ENCODE measurements at regions not wholly inside any gene's neighbourhood (a gene's known extent, or its start where the extent isn't known, plus 50 kb on each side); places are given as distances from the start of the nearest gene placed in this dataset.
A peak's percentile ranks its signal among the peaks of the same experiment; 100 is the strongest.
"Not testable (repeated sequence)": the region's sequence is repeated elsewhere in the genome, so short reads cannot be mapped to it uniquely, and the experiment has no call there.

DNA sequence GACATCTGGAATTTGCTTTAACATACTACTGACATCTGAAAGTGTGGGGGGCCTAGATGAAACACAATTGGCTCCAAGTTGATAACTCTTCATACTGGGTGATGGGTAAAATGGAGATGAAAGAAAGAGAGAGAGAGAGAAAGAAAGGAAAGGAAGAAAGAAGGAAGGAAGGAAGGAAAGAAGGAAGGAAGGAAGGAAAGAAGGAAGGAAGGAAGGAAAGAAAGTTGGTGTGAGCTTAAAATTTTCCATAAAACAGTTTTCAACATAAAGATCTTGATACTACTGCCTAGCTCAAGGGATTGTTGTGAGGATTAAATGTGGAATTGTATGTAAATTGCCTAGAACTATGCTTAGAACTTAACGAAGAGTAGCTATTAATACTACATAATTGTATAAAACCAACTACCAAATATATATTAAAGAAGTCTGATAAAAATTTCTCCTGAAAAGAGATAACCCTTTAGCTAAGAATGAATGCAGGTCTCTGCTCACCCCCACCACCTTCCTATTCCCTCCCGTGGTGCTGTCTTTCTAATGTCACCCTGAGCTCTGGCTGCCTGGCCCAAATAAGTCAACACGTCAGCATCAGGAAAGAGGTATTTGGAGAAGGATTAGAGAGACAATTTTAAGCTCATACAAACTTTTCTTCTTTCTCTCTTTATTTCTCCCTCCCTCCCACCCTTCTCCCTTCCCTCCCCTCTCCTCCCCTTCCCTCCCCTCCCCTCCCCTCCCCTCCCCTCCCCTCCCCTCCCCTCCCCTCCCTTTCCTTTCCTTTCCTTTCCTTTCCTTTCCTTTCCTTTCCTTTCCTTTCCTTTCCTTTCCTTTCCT lies 89.3 kb upstream of the SGIP1 start:
- Mint-ChIP-seq H3K27me3 (peaks cover 10% of the 10 kb centered on the region), H3K27ac (peak overlapping the region; percentile 96), H3K4me3 (peak overlapping the region; percentile 87), H3K4me1 (peaks cover 31% of the 10 kb centered on the region), H3K9me3 (no peaks in the 10 kb centered on the region), H3K36me3 (peaks cover 3% of the 10 kb centered on the region)
- POLR2A ChIA-PET, result interaction anchor here (0.7 to 3.2 kb wide), 15 partner anchors 8 to 197 kb away, joined by 3 to 21 read pairs (median 4); no protein-coding TSS in a partner anchor
- ATAC-seq (ENCODE audit: low read depth) (no peak), DNase-seq (no peak)

DNA sequence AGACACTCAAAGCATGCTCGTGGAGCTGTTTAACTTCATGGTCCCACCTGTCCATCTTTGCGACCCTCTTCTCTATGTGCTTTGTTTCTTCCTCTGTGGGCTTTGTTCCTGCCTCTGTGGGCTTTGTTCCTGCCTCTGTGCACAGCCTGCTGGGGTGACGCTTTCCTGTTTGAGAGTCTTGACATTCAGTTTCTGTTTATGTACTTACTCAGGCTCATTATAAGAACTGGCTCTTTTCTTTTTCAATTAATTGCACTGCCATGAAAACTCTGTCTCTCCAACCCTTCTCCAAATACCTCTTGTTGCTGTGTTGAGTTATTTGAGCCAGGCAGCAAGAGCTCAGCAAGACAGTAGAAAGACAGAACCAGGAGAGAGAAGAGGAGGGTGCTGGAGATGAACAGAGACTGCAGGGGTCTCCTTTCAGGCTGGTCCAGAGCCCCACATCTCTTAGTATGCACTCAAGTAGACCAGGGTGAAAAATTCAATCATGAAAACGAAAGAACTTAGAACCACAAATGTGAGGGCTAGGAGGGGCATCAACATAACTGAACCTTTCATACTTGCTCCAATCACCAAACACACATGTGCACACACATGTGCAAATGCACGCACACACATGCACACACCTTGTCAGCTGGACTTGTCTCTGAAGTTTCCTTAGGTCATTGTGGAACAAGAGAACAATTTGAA lies 88.3 kb upstream of the SGIP1 start:
- Mint-ChIP-seq H3K4me1 (peaks cover 26% of the 10 kb centered on the region), H3K36me3 (peaks cover 3% of the 10 kb centered on the region), H3K27ac (peak overlapping the region; percentile 96), H3K9me3 (no peaks in the 10 kb centered on the region), H3K4me3 (peak overlapping the region; percentile 87), H3K27me3 (peaks cover 12% of the 10 kb centered on the region)
- POLR2A ChIA-PET, result interaction anchor here (0.7 to 3.2 kb wide), 14 partner anchors 9 to 198 kb away, joined by 3 to 21 read pairs (median 4); no protein-coding TSS in a partner anchor
- DNase-seq (peak; percentile 55), ATAC-seq (ENCODE audit: low read depth) (peak; percentile 94)

DNA sequence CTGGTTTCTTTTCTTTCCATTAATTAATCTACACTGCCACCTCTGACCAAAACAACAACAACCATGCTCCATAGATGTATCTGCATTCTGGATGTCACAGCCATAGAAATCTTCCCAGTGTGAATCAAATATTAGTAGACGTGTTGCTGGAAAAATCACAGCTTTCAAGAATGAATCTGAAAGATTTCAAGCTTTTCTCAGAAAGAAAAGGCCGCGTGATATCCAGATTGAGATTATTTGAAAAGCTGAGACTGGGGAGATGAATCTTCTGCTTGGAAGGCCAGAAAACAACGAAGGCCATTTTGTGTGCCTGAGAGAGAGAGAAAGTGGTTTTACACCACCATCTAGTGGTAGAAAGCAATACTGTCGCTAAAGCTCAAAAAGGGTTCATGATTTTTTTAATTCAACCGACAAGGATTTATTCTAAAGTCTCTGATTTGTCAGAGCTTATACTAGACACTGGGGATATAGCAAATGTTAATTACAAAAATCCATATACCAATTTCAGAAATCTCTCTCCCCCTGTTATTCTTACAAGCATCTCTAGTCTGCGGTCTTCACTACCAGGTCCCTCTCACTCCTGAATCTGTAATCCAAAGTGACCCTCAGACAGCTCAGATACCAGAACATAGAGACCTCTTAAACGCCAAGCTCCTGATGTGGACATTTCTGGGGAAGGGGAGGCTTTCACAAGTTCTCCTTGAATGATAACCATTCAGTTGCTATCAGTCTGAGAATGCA lies 87.5 kb upstream of the SGIP1 start:
- H3K27ac Mint-ChIP-seq, result peak overlapping the region; percentile 96
- peaks cover 3% of the 10 kb centered on the region for H3K36me3 Mint-ChIP-seq
- peaks cover 26% of the 10 kb centered on the region for H3K4me1 Mint-ChIP-seq
- DNase-seq (no peak), ATAC-seq (ENCODE audit: low read depth) (peak; percentile 37)
- H3K4me3 Mint-ChIP-seq, result peak overlapping the region; percentile 87
- POLR2A ChIA-PET, result interaction anchor here (0.7 to 3.2 kb wide), 6 partner anchors 96 to 199 kb away, joined by 3 to 21 read pairs (median 6); no protein-coding TSS in a partner anchor
- H3K27me3 Mint-ChIP-seq, result peaks cover 12% of the 10 kb centered on the region
- H3K9me3 Mint-ChIP-seq, result no peaks in the 10 kb centered on the region

DNA sequence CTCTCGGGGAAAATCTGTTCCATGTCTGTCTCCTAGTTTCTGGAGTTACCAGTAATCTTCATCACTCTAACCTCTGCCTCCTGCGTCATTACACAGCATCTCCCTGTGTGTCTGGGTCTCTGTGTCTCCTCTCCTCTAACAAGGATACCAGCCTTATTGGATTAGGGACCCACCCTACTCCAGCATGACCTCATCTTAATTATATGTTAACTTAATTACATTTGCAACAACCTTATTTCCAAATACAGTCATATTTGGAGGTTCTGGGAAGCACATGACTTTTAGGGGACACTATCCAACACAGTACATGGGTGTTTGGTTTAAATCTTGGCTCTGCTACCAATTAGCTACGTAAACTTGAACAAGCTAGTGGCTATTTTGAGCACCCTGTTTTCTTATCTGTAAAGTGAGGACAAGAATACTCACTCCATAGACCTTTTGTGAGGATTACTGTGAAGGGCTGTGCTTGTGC lies 83.9 kb upstream of the SGIP1 start:
- no peak for DNase-seq
- POLR2A ChIA-PET, result interaction anchor here (0.6 kb wide), 1 partner anchor 738 kb away, joined by 3 read pairs; no protein-coding TSS in a partner anchor
- H3K27me3 Mint-ChIP-seq, result peaks cover 14% of the 10 kb centered on the region

DNA sequence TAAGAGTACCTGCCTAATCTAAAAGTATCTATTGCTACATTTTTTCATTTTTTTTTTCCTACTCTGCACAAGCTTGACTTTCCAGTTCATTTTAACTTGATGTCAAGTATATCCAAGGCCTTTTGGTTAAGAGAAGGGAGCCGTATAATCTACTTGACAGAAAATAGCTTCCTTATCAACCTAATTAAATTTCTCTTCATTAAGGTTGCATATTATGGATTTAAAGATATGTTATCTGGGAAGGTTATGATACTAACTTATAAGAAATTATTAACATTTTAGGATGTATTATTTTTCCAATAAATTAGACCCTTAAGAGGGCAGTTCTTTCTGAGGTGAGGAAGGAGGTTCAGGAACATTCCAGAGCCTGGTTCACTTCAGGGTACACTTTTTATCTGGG lies 83.1 kb upstream of the SGIP1 start:
- Mint-ChIP-seq H3K36me3 (no peaks in the 10 kb centered on the region), H3K27me3 (peaks cover 15% of the 10 kb centered on the region), H3K4me1 (peaks cover 9% of the 10 kb centered on the region), H3K9me3 (no peaks in the 10 kb centered on the region), H3K27ac (no peak overlapping the region), H3K4me3 (no peak overlapping the region)
- DNase-seq (no peak), ATAC-seq (ENCODE audit: low read depth) (no peak)
- POLR2A ChIA-PET, result no interaction called here

More for the DNA sequence above, 83.9 kb upstream of the SGIP1 start:
- Mint-ChIP-seq H3K9me3 (no peaks in the 10 kb centered on the region), H3K4me3 (no peak overlapping the region), H3K36me3 (no peaks in the 10 kb centered on the region), H3K27ac (no peak overlapping the region), H3K4me1 (peaks cover 17% of the 10 kb centered on the region)
- ATAC-seq (ENCODE audit: low read depth), result no peak

DNA sequence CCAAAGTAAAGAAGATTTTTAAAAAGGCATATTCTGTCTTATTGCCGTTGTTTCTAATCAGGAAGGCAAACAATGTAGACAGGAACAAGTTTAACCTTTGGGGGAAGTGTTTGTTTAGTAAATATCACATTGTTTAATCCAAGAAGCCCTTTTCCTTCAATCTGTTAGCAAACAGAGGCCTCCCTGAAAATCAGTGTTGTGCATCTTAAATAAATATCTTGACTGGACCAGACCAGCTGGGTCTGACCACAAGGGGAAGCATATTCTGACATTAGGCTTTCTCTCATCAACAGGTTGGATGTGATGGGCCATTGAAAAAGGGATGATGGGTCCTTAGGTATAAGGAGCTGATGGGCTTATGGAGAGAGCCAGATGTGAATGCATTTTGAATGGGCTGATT lies 81.8 kb upstream of the SGIP1 start:
- Mint-ChIP-seq H3K36me3 (no peaks in the 10 kb centered on the region), H3K4me3 (no peak overlapping the region), H3K9me3 (no peaks in the 10 kb centered on the region), H3K27me3 (peaks cover 16% of the 10 kb centered on the region), H3K27ac (no peak overlapping the region), H3K4me1 (peaks cover 1% of the 10 kb centered on the region)
- no peak for ATAC-seq (ENCODE audit: low read depth)
- POLR2A ChIA-PET, result no interaction called here
- no peak for DNase-seq

DNA sequence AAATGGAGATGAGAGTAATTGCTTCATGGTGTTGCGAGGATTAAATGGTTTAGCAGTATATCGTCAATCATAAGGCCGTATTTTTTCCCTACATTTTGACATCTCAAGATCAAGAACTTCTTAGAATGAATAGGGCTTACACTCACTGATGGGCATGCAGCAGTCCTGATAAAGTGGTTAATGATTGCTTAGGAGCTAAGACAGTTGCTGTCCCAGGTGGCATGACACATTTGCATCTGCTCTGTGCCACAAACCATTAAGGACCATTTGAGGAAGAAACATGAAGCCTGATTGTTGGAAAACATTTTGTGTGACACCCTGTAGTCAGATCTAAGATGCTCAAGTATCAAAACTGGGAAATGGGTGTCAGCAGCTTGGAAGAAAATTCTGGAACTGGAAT lies 81.0 kb upstream of the SGIP1 start:
- ATAC-seq (ENCODE audit: low read depth) (no peak), DNase-seq (no peak)
- POLR2A ChIA-PET, result no interaction called here
- H3K27me3 Mint-ChIP-seq, result peaks cover 16% of the 10 kb centered on the region
- H3K4me1 Mint-ChIP-seq, result peaks cover 1% of the 10 kb centered on the region
- H3K36me3 Mint-ChIP-seq, result no peaks in the 10 kb centered on the region
- no peak overlapping the region for H3K27ac Mint-ChIP-seq
- no peak overlapping the region for H3K4me3 Mint-ChIP-seq
- H3K9me3 Mint-ChIP-seq, result no peaks in the 10 kb centered on the region

DNA sequence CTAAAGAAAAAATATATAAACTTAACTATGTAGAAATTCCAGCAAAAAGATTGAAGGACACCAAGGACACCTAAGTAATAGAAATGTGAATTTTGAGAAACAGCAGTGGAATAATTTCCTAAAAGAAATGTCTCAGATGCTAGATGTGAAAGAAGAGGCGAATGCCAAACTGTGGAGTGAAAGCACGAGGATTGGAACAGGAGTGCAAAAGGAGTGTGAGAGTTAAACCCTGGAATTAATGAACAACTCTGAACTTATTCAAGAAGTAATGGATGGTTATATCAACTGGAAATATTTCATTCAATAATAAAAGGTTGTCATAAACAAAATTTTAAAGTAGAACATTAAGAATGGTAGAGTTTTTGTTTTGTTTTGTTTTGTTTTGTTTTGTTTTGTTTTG lies 78.5 kb upstream of the SGIP1 start:
- Mint-ChIP-seq H3K4me1 (no peaks in the 10 kb centered on the region), H3K4me3 (no peak overlapping the region), H3K27me3 (peaks cover 4% of the 10 kb centered on the region), H3K36me3 (peaks cover 2% of the 10 kb centered on the region), H3K9me3 (peaks cover 1% of the 10 kb centered on the region), H3K27ac (no peak overlapping the region)
- POLR2A ChIA-PET, result no interaction called here
- DNase-seq (no peak), ATAC-seq (ENCODE audit: low read depth) (no peak)

DNA sequence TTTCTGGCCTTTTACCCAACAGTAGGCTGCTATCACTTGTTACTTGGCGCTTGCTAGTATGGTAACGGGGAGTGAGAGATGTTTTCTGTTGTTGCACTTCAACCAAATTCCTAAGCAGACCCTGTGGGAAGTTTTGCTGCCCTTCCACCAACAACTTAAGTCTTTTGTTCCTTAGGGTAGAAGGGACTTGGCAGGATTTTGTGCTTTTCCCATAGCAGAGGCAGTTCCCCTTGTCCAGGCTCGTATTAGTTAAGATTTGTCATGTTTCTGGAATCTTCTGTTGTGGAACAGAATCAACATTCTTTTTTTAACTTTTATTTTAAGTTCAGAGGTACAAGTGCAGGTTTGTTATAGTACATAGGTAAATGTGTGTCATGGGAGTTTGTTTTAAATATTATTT lies 73.2 kb upstream of the SGIP1 start:
- Mint-ChIP-seq H3K4me1 (no peaks in the 10 kb centered on the region), H3K9me3 (peaks cover 14% of the 10 kb centered on the region), H3K36me3 (peaks cover 2% of the 10 kb centered on the region), H3K27me3 (peaks cover 4% of the 10 kb centered on the region), H3K27ac (no peak overlapping the region), H3K4me3 (no peak overlapping the region)
- no peak for DNase-seq
- POLR2A ChIA-PET, result no interaction called here
- ATAC-seq (ENCODE audit: low read depth), result no peak

DNA sequence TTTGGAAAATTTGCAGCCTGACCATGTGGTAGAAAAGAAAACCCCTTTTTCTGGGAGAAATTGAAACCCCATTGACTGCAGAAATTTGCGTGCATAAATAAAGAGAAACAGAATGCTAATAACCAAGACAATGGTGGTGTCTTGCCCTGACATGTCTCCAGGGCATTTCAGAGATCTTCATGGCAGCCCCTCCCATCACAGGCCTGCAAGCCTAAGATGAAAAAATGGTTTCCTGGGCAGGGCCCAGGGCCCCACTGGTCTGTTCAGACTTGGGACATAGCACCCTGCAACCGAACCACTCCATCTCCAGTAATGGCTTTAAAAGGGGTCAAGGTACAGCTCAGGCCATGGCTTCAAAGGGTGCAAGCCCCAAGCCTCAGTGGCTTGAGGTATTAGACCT lies 71.6 kb upstream of the SGIP1 start:
- Mint-ChIP-seq H3K4me1 (no peaks in the 10 kb centered on the region), H3K4me3 (no peak overlapping the region), H3K36me3 (peaks cover 2% of the 10 kb centered on the region), H3K9me3 (peaks cover 14% of the 10 kb centered on the region), H3K27ac (no peak overlapping the region), H3K27me3 (peaks cover 7% of the 10 kb centered on the region)
- ATAC-seq (ENCODE audit: low read depth) (no peak), DNase-seq (no peak)
- POLR2A ChIA-PET, result no interaction called here

DNA sequence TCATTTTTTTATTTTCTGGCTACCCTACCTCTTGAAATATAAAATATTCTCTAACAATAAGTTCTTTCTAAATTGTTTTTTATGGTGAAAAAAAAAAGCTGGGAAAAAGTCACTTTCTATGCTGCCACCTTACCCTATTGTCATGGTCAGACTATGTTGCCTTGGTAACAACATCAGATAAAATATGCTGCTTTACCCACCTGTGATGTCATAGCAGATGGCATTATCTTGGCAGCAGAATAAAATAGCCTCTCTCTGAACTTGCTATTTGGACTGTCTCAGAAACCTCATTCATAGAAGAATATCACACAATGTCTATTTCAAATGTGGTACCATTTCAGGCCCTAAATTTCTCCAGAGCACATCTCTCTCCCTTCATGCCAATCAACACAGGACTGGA lies 69.6 kb upstream of the SGIP1 start:
- peaks cover 10% of the 10 kb centered on the region for H3K27me3 Mint-ChIP-seq
- ATAC-seq (ENCODE audit: low read depth) (no peak), DNase-seq (no peak)
- no peak overlapping the region for H3K4me3 Mint-ChIP-seq
- peaks cover 14% of the 10 kb centered on the region for H3K9me3 Mint-ChIP-seq
- peaks cover 2% of the 10 kb centered on the region for H3K36me3 Mint-ChIP-seq
- POLR2A ChIA-PET, result no interaction called here
- H3K4me1 Mint-ChIP-seq, result no peaks in the 10 kb centered on the region
- H3K27ac Mint-ChIP-seq, result no peak overlapping the region

DNA sequence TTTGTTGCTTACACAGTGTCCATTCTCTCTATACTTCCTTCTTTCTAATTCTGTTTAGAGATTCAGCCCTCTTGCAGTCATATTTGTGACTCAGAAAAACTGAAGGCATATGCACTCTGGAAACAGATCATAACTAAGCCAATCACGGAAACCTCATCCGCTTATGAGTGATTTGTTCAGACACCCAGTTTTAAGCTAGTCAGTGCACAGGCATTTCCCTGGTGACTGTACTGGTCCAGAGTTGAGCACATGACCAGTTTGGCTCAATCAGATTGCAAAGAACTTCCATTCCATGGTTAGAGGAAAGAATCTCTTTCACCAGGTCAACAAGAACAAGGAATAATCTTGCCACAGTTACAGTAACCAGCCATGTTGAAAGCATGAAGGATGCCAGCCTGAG lies 69.2 kb upstream of the SGIP1 start:
- Mint-ChIP-seq H3K4me1 (no peaks in the 10 kb centered on the region), H3K4me3 (no peak overlapping the region), H3K36me3 (no peaks in the 10 kb centered on the region), H3K9me3 (peaks cover 14% of the 10 kb centered on the region), H3K27me3 (peaks cover 10% of the 10 kb centered on the region), H3K27ac (no peak overlapping the region)
- POLR2A ChIA-PET, result no interaction called here
- DNase-seq (no peak), ATAC-seq (ENCODE audit: low read depth) (no peak)

DNA sequence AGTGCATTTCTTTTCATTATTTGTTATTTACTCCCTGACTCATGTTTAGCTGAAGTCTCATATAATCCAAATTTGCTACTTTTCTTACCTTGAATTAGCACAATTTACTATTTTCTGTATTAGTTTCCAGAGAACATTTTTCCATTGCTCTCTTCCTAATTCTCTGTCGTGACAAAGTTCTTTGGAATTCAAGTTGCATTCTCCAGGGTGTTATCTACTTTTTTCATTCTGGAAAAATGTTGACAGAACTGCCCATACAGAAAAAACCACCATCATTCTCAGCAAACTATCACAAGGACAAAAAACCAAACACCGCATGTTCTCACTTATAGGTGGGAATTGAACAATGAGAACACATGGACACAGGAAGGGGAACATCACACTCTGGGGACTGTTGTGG lies 67.3 kb upstream of the SGIP1 start:
- POLR2A ChIA-PET; ATAC-seq (ENCODE audit: low read depth); H3K4me3 Mint-ChIP-seq; H3K4me1 Mint-ChIP-seq; H3K36me3 Mint-ChIP-seq; DNase-seq; H3K9me3 Mint-ChIP-seq; H3K27ac Mint-ChIP-seq: not testable (repeated sequence)
- H3K27me3 Mint-ChIP-seq, result peaks cover 10% of the 10 kb centered on the region
